ENCODE measurements at regions not wholly inside any gene's neighbourhood (a gene's known extent, or its start where the extent isn't known, plus 50 kb on each side); places are given as distances from the start of the nearest gene placed in this dataset.
"Not testable (repeated sequence)": the region's sequence is repeated elsewhere in the genome, so short reads cannot be mapped to it uniquely, and the experiment has no call there.

DNA sequence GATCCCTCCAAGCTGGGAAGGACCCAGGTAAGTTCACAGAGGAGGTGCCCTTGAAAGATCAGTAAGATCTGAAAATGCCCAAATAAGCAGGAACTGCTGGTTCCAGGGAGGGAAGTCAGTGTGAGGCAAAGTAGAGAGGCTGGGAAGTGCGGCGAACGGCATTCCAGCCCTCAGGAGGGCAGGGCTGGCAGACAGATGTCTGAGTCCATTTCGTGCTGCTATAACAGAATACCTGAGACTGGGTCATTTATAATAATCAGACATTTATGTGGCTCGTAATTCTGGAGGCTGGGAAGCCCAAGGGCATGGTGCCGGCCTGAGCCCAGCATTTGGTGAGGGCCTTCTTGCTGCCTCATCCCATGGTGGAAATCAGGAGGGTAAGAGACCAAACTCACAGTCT, 105.1 kb downstream of the TNFRSF13B start:
- H3K36me3 ChIP-seq (ENCODE audit: low read depth, missing control alignments); H3K4me1 ChIP-seq; H3K27me3 ChIP-seq; DNase-seq; H3K27ac ChIP-seq; H3K4me3 ChIP-seq; intact Hi-C loops (cut with DNase I; ENCODE audit: low total_unique reads); H3K9me3 ChIP-seq: not testable (repeated sequence)
- 92 to 95% methylated on average over 4 to 6 of the region's 6 CpGs for WGBS, 2 donors

DNA sequence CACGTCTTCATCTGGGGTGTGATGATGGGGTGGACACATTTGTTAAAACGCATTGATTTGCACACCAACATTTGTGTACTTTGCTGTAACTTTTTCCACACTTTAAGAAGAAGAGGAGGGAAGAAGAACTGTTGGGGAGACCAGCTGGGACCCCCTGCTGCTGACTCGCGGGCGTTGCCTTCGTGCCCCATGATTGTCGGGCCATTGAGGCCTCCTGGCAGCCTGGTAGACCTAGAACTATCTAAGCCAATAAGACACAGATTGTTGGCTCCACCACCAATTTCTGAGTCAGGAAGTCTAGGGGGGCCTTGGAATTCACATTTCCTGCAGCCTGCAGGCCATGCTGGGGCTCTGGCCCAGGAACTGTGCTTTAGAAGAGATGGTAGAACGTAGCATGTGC, 105.5 kb downstream of the TNFRSF13B start:
- Histone ChIP-seq H3K4me3 (no peak overlapping the region), H3K9me3 (no peaks in the 10 kb centered on the region), H3K27me3 (no peaks in the 10 kb centered on the region), H3K4me1 (no peaks in the 10 kb centered on the region), H3K27ac (no peak overlapping the region), H3K36me3 (ENCODE audit: low read depth, missing control alignments) (no peaks in the 10 kb centered on the region)
- 81 to 87% methylated on average over 7 to 8 of the region's 8 CpGs for WGBS, 2 donors
- TF ChIP-seq, protein P1, sequence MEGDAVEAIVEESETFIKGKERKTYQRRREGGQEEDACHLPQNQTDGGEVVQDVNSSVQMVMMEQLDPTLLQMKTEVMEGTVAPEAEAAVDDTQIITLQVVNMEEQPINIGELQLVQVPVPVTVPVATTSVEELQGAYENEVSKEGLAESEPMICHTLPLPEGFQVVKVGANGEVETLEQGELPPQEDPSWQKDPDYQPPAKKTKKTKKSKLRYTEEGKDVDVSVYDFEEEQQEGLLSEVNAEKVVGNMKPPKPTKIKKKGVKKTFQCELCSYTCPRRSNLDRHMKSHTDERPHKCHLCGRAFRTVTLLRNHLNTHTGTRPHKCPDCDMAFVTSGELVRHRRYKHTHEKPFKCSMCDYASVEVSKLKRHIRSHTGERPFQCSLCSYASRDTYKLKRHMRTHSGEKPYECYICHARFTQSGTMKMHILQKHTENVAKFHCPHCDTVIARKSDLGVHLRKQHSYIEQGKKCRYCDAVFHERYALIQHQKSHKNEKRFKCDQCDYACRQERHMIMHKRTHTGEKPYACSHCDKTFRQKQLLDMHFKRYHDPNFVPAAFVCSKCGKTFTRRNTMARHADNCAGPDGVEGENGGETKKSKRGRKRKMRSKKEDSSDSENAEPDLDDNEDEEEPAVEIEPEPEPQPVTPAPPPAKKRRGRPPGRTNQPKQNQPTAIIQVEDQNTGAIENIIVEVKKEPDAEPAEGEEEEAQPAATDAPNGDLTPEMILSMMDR (IDR thresholded peaks at IDR 0.05) = no peak
- no peak for TF ChIP-seq POLR2A (IDR thresholded peaks at IDR 0.05)
- intact Hi-C loops (cut with DNase I; ENCODE audit: low total_unique reads) = no loop called here
- no peak for DNase-seq

DNA sequence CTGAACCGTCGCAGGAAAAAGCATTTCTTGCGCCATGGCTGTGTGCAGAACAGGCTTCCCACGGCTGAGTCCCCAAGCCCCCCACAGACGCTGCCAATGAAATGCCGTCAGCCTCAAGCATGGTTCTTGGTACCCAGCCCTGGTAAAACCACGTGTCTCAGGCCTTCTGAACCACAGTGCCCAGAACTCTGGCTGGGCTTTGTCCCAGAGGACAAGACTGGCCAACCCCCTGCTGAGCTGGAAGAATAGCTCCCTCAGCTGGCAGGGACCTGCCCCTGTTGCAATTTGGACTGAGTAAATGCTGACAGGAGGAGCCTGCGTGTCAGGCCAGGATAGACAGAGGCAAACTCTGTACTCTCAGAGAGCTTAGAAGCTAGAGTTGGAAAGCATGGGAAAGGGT, 106.2 kb downstream of the TNFRSF13B start:
- H3K4me3 ChIP-seq; DNase-seq; intact Hi-C loops (cut with DNase I; ENCODE audit: low total_unique reads); H3K27me3 ChIP-seq; H3K36me3 ChIP-seq (ENCODE audit: low read depth, missing control alignments); H3K9me3 ChIP-seq; H3K27ac ChIP-seq; H3K4me1 ChIP-seq: not testable (repeated sequence)
- WGBS, 2 donors = 67 to 79% methylated on average over 1 of the region's 8 CpGs

DNA sequence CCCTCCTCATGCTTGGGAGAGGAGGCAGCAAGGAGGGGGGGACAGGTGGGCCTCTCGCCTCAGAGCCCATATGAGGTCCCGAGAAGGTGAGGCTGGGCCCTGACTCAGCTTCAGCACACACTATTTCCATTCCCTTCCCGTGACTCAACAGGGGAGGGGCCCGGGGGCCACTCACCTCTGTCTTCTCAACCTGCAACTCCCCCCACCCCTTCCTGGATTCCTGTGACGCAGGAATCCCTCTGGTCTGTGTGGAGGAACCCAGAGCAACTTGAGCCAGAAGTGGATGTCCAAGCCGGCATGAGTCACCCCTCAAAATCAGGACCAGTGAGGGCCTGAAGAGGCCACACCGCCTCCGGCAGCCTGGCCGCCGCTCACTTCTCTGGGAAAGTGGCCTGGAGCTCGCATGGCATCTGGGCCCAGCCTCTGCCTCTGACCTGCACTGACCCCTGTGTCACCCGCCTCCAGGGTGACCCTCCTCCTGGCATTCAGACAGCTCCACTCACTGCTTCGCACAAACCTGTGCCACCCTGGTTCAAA, 106.8 kb downstream of the TNFRSF13B start:
- DNase-seq; H3K27me3 ChIP-seq; H3K36me3 ChIP-seq (ENCODE audit: low read depth, missing control alignments); H3K9me3 ChIP-seq; H3K4me1 ChIP-seq; H3K27ac ChIP-seq; intact Hi-C loops (cut with DNase I; ENCODE audit: low total_unique reads); H3K4me3 ChIP-seq: not testable (repeated sequence)
- no CpG with 5 or more reads among the region's 13 CpGs for WGBS, 2 donors

DNA sequence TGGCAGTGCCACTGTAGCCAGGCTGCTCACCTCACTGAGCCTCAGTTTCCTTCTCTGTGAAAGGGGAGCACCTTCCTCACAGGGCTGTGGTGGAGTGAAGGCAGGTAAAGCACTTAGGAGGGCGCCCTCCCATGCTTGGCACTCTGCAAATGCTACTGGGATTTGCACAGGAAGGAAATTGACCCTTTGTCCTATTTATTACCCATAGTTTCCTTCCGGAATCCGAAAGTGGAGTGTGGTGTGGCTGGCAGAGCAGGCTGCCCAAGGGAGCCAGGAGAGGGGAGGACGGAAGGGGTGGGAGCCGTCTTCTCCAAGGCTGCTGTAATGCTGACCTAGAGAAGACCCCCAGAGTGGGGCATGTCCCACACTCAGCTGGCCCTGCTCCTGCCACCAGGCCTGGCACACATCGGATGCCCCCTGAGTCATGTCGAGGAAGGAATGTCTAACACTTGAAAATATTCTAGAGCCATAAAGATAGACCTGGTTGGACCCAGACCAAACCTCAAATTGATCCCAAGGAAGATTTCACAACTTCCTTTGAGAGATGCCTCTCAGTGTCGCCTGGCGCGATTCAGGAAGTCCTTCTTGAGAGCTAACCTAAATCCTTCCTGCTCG, 107.3 kb downstream of the TNFRSF13B start:
- H3K4me1 ChIP-seq; DNase-seq; H3K9me3 ChIP-seq; H3K36me3 ChIP-seq (ENCODE audit: low read depth, missing control alignments); intact Hi-C loops (cut with DNase I; ENCODE audit: low total_unique reads); H3K27ac ChIP-seq; H3K27me3 ChIP-seq; H3K4me3 ChIP-seq: not testable (repeated sequence)
- WGBS, 2 donors = 78 to 94% methylated on average over 3 to 5 of the region's 11 CpGs

DNA sequence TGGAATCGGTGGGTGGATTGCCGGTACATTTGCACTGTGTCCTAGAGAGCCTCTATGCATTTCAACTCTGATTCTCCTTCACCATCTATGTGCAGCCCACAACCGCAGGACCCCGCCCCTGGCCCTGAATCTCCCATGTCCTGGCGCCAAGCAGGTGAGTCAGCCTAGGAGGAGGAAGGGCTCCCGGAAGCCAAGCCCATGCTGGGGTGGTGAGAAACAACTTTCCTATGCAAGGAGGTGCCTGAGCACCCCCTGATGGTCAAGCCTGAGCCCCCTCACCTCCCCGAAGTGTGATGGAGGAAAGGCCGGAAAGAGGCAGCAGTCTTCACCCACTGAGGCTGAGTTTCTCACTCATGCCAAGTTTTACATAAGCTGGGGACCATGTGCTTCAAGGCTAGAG, 110.8 kb downstream of the TNFRSF13B start:
- H3K4me3 ChIP-seq; H3K27ac ChIP-seq; DNase-seq; H3K27me3 ChIP-seq; H3K9me3 ChIP-seq; H3K36me3 ChIP-seq (ENCODE audit: low read depth, missing control alignments); intact Hi-C loops (cut with DNase I; ENCODE audit: low total_unique reads); H3K4me1 ChIP-seq: not testable (repeated sequence)
- 89 to 91% methylated on average over 8 of the region's 8 CpGs for WGBS, 2 donors

DNA sequence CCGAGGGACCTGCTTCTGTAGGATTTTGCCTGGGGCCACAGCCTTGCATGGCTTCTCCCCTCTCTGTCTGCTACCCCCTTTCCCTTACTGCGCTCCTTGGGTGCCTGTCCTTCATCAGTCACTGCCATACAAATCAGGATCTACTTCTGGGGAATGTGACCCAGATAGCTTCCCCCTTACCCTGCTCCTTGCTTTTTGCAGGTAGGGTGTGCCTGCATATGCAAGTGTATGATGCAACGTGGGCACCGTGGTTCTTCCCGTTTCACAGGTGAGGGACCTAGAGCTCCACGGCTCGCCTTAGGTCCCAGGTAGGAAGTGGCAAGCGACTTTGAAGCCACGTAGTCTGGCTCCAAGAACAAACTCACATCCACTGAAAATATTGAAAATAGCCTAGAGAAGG, 111.5 kb downstream of the TNFRSF13B start:
- H3K4me3 ChIP-seq; H3K9me3 ChIP-seq; H3K27me3 ChIP-seq; H3K36me3 ChIP-seq (ENCODE audit: low read depth, missing control alignments); intact Hi-C loops (cut with DNase I; ENCODE audit: low total_unique reads); H3K4me1 ChIP-seq; DNase-seq; H3K27ac ChIP-seq: not testable (repeated sequence)
- 92 to 97% methylated on average over 9 of the region's 9 CpGs for WGBS, 2 donors

DNA sequence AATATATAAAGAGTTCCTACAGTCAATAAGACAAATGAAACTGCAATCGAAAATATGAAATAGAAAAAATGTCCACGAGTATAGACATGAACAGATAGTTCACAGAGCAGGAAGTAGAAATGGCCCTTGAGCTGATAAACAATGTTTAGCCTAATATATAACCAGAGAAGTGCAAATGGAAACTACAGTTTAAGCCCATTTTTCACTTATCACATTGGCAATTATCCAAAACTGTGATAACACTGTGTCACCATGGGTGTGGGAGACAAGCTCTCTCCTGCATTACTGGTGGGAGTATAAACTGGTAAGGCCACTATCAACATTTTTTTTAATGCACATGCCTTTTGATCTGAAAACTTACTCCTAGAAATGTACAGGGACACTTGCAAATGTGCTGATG, 112.4 kb downstream of the TNFRSF13B start:
- H3K4me1 ChIP-seq; intact Hi-C loops (cut with DNase I; ENCODE audit: low total_unique reads): not testable (repeated sequence)

DNA sequence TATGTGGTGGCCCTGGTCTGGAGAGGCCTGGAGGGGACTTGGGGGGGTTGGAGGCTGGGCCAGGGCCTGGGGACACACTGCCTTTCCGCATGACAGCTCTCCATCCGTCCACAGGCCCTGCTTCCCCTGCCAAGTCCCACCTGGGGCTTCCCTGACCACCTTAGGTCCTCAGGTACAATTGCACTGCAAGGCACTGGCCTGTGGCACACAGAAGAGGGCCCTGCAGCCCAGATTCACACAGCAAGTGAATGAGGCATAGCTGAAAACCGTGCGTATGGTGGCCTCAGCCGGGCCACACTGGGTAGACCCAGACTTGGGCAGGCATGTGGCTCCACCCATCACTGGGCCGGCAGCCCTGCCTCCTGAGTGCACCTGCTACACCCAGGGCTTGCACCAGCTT, 114.2 kb downstream of the TNFRSF13B start:
- intact Hi-C loops (cut with DNase I; ENCODE audit: low total_unique reads); H3K4me3 ChIP-seq; H3K36me3 ChIP-seq (ENCODE audit: low read depth, missing control alignments); H3K27me3 ChIP-seq; H3K27ac ChIP-seq; DNase-seq; H3K4me1 ChIP-seq; H3K9me3 ChIP-seq: not testable (repeated sequence)
- 93% methylated on average over 6 of the region's 6 CpGs; no CpG with 5 or more reads in 1 of the 2 donors for WGBS, 2 donors

More for the DNA sequence above, 112.4 kb downstream of the TNFRSF13B start:
- not testable (repeated sequence) for H3K27me3 ChIP-seq; H3K27ac ChIP-seq; H3K9me3 ChIP-seq; H3K4me3 ChIP-seq; DNase-seq; H3K36me3 ChIP-seq (ENCODE audit: low read depth, missing control alignments)
- 54 to 56% methylated on average over 2 of the region's 2 CpGs for WGBS, 2 donors

DNA sequence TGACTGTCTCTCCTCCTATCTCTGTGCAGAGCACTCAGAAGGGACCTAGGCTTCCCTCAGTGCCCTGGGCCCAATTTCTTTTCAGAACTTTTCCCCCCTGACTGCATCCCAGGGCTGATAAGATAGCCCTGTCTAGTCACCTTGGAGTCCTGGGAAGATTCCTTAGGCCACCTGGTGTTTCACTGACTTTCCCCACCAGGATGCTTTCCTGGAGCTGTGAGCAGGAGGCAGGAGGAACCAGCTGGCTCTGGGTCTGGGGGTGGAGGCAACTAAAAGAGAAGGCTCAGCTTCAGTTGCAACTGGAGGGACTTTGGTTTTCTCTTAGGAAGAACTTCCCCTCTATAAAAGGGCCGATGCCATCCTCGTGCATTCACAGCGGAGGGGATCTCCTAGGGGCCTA, 115.1 kb downstream of the TNFRSF13B start:
- H3K9me3 ChIP-seq; H3K4me3 ChIP-seq; H3K4me1 ChIP-seq; intact Hi-C loops (cut with DNase I; ENCODE audit: low total_unique reads); H3K27ac ChIP-seq; DNase-seq; H3K27me3 ChIP-seq; H3K36me3 ChIP-seq (ENCODE audit: low read depth, missing control alignments): not testable (repeated sequence)
- WGBS, 2 donors = 89 to 93% methylated on average over 3 of the region's 3 CpGs

DNA sequence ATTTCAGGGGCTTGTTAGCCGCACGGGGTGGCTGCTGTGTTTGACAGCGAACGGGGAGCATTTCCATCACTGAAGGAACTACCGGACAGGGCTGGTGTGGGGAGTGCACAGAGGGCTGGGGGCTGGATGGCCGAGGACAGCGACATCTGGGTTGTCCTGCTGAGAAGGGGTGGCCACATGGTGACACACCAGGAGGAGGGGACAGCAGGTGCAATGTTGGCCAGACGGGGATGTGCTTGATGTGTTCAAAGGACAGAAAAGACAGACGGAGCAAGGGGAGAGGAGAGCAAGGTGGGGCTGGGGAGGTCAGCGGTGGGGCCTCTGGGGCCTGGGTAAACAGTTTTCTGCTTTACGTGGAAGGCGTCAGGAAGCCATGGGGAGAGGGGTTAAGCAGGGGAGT, 115.7 kb downstream of the TNFRSF13B start:
- H3K27ac ChIP-seq; DNase-seq; H3K4me3 ChIP-seq; intact Hi-C loops (cut with DNase I; ENCODE audit: low total_unique reads); H3K9me3 ChIP-seq; H3K36me3 ChIP-seq (ENCODE audit: low read depth, missing control alignments); H3K27me3 ChIP-seq; H3K4me1 ChIP-seq: not testable (repeated sequence)
- WGBS, 2 donors = 78 to 80% methylated on average over 12 of the region's 12 CpGs
